ENCODE measurements at regions not wholly inside any gene's neighbourhood (a gene's known extent, or its start where the extent isn't known, plus 50 kb on each side); places are given as distances from the start of the nearest gene placed in this dataset.

DNA sequence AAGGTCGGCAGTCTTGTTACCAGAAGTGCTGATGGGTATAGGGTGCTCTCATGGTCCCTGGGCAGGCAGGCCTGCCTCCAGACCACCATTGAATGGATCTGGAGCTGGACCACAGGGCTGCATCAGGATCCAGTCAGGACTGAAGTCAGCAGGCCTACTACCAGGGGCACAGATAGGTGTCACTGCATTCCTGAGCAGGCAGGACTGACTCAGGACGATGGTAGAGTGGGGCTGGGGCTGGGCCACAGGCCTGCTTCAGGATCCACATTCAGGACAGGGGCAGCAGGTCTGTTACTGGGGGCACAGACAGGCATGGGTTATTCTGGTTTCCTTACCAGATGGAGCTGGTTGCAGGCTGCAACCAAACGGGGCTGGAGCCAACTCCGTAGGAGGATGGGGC lies 51.4 kb upstream of the MAP3K4 start:
- H3K36me3 ChIP-seq (ENCODE audit: control insufficient read depth in 2 of 2, insufficient read depth in 2 of 2, low read length in 1 of 2): no peaks in the 10 kb centered on the region
- no peak overlapping the region for H3K4me3 ChIP-seq (ENCODE audit: low read depth in 1 of 2, low read length in 2 of 2)
- WGBS, 2 donors: 90 to 91% methylated on average over 4 of the region's 4 CpGs
- peaks cover 0 to 4% of the 10 kb centered on the region in 2 donors for H3K9me3 ChIP-seq (ENCODE audit: control insufficient read depth in 2 of 2, insufficient read depth in 1 of 2, low read depth in 1 of 2, low read length in 1 of 2)
- no peaks in the 10 kb centered on the region for H3K4me1 ChIP-seq (ENCODE audit: control insufficient read depth in 2 of 2, insufficient read depth in 2 of 2, low read length in 1 of 2)
- no peaks in the 10 kb centered on the region for H3K27me3 ChIP-seq (ENCODE audit: control insufficient read depth in 1 of 2, insufficient read depth in 2 of 2, low read length in 2 of 2)
- no peak overlapping the region for H3K27ac ChIP-seq (ENCODE audit: low read depth in 2 of 2, low read length in 1 of 2)
